T follicular helper cell (primary cell): ENCODE measurements at regions not wholly inside any gene's neighbourhood (a gene's known extent, or its start where the extent isn't known, plus 50 kb on each side); places are given as distances from the start of the nearest gene placed in this dataset.
"Not testable (repeated sequence)": the region's sequence is repeated elsewhere in the genome, so short reads cannot be mapped to it uniquely, and the experiment has no call there.

ENCODE experiments used
- DNase-seq: peaks from one replicate; pipeline ENCODE4 v3.0.0-alpha.2; 2020; ENCODE audit warnings: low read depth

GRCh38 chr15:39029741-39030140, 465.1 kb upstream of the RASGRP1 start:
- no peak for DNase-seq

GRCh38 chr15:39030291-39031070, 465.9 kb upstream of the RASGRP1 start:
- no peak for DNase-seq

DNA sequence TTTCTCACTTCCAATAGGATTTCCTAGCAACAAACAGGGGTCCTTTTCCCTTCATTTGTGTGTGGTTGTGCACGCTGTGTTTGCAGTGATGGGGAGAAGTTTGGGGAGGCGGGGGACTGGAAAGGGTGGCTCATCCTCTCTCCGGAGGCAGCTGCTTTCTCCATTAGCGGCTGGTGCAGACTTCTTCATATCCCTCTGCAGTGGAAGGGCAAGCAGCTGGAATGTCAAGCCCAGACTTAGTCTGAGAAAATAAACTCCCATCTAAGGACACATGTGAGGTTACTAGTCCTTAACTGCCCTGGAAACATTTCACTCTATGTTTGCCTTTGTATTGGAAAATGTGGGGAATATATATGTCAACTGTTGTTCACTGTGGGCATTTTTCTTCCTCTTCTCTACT, 467.0 kb upstream of the RASGRP1 start:
- no peak for DNase-seq

DNA sequence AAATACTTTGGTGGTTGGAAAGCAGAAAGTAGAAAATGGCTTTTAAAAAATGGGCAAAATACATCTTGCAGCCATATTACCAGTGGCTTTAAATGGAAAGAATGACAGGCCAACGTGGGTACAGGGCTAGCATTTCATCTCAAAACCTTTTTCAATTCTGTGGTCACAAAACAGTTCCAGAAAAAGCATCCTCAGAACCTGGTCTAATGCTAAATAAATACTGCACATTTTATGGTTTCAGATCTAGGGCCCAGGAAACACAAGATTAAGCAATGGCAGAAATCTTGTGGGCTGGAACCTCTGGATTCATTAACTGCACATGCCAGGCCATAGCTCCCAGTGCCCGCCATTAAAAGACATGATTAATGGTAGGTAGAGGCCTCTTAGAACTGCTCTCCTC, 470.2 kb upstream of the RASGRP1 start:
- DNase-seq: no peak

DNA sequence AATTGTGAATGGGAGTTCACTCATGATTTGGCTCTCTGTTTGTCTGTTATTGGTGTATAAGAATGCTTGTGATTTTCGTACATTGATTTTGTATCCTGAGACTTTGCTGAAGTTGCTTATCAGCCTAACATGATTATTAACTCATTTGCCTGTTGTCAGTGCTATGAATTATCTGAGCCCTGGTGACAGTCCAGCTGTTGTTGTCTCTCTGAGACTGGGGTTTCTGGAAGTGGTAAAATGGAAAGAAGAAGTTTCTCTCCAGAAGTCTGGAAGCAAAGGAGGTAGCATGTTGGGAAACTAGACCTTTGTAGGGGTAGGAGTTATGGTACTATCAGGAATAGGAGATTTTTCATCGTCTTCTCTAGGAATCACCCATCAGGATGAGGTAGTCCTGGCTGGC, 473.0 kb upstream of the RASGRP1 start:
- DNase-seq: not testable (repeated sequence)

DNA sequence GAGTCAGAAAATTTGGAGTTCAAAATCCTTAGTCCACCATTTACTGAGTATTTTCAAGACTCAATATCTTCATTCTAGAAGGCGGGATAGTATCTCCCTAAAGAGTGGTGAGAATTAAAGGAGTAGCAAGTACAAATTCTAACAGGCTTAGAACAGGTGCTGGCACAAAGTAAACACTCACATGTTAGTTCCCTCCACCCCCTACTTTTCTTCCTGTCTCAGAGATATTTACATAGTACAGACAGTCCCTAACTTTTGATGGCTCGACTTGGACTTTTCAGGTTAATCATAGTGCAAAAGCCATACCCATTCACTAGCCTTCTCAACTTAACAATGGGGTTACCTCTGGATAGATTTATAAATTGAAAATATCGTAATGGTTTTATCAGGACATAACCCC, 476.2 kb upstream of the RASGRP1 start:
- no peak for DNase-seq

DNA sequence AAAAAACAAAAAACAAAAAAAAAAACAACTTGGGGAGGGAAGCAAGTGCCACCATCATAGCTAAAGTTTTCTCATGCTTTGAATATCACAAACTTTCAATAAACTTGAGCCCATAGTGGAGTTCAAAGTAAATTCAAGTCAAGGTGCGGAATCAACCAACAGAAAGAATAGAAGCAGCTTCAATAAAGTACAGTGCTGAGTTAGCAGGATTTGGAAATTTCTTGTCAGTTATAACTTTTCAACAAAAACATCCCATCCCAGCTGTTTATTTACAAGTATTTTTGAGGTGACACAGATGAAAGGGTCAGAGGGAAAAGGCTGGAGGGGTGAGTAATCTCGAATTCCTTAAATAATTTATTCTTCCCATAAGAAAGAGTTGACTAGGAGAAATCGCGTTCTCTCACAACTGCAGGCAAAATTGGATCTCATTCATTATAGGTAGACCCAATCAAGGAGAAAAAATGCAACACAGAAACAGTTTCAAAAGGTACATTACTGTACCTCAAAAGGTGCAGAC, 477.4 kb upstream of the RASGRP1 start:
- no peak for DNase-seq

DNA sequence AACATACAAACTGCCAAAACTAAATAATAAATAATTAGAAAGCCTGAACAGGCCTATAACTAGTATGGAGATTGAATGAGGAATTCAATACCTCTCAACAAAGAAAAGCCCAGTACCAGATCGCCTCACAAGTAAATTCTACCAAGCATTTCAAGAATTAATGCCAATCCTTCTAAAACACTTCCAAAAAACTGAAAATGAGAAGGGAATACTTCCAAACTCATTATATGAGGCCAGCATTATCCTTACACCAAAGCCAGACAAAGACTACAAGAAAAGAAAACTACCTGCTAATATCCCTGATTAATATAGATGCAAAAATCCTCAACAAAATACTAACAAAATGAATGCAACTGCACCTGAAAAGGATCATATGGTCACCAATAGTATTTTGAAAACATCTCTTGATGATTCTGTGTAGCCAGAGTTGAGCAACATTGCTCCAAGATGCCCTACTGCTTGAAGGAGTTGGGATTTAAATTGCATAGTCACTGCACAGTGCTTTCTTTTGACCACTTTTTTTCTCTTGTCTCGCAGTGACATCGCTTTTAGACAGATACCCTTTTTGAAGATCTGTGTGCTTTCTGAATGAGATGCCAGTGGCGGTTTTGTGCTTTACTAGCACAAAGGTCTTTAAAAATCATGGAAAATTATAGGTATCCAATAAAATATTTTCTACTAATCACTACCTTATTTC, 487.2 kb upstream of the RASGRP1 start:
- no peak for DNase-seq

DNA sequence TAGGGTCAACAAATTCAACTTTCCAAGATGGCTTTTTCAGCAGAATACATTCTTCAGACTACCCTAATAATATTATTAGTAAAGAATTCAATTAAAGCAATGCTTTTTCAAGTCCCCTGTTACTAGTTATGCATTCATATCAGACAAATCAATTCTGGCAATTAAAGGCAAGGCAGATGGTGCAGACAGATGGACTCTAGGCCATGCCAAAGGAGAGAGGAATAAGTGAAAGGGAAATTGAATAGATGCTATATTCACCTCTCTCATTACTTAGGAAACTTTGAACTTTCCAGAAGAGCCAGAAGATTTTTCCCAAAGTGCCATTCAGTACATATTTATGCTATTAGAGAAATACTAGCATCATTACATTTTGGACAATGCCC, 487.7 kb upstream of the RASGRP1 start:
- DNase-seq: no peak

GRCh38 chr15:39053480-39053879, 488.9 kb upstream of the RASGRP1 start:
- no peak for DNase-seq

GRCh38 chr15:39054128-39054732, 489.6 kb upstream of the RASGRP1 start:
- no peak for DNase-seq

- DNase-seq: no peak
Observed at GRCh38 chr15:39056357-39056756, 491.7 kb upstream of the RASGRP1 start.

DNA sequence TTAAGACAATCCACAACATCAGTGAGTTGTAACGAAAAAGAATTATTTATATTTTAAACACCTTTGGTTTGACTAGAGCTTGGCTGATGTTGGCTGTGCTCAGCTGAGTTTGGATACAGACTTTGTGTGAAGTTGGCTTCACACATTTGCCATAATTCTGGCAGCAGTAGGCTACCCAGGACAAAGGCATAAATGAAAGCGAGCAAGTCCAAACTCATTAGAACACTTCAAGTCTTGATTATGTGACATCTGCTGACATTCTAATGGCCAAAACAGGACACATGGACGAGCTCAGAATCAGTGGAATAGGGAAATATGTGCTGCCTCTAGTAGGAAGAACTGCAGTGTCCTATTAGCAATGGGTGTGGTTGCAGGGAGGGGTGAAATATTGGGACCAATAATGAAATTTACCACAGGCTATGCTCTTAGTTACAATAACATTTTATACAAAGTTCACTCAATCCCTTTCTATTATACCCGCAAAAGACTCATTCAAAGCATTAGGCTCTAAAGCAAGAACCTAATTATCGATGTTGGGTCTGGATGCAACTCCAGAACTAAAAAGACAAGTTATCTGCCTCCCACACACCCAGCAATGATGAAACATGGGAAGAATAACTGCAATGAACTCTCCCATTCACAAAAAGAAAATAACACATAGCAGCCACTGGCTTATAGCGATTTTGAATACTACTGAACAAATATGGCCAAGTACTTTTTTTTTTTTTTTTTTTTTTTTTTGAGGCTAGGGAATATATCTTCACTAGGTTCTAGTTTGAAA, 493.9 kb upstream of the RASGRP1 start:
- no peak for DNase-seq

GRCh38 chr15:39059917-39060316, 495.3 kb upstream of the RASGRP1 start:
- DNase-seq: no peak

DNA sequence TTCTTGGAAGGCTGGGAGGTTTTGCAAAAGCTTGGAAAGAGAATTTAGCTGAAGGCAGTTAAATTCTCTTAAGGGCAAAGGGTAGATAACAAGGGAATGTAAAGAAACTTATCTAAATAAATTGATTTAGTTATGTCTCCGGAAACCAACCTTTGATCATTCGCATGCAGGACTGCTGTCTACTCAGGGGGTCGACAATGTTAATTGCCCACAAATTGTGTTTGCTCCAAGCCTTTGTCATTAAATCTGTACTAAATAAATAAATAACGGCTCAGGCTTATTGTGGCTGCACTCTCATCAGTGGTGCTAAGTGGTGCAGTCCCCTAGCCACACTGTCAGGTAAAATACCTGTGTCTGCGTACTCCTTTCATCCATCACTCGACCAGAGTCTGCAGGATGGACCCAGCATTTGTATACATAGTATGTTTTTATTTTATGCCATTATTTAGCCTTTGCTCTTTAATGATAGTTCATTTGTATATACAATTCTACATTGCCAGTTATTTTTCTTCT, 497.4 kb upstream of the RASGRP1 start:
- no peak for DNase-seq

DNA sequence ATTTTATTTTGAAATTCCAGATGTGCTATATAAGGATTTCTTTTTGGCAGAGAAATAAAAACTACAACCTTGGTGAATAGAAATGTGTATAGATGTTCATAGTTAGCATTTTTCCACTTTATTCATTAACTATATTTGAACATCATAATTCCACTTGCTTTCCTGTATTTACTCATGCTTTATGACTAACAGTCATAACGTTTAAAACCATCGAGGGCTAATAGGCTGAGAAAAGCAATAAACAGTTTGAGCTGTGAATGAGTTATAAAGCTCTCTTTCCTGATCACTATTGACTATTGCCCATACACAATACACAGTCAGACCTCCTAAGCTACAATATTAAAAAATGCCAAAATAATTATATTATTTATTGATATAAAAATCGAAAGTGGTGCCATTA, 502.1 kb upstream of the RASGRP1 start:
- no peak for DNase-seq

DNA sequence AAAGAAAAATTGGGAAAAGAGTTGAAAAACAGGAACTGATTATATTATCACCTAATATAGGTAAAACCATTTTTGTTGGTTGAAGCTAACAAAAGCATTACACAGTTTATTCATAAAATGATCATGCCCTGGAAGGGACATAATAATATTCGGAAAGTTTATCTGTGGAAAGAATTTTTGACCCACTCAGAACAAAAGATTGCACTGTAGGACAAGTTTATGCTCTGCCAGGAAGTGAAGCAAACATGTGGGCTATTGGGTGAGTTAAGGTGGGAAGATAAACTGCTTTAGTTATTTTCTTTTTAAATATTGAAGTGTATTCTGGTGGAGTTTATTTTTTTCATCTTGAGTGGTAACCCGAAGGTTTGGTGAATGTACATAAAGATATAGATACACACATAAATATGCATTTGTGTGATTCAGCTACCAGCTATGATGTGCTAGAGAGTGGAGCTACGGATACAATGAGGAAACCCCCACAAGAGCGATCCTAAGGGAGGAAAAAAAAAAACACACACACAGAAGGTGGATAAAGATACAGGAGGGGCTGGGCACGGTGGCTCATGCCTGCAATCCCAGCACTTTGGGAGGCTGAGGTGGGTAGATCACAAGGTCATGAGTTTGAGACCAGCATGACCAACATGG, 506.4 kb upstream of the THBS1 start:
- no peak for DNase-seq

DNA sequence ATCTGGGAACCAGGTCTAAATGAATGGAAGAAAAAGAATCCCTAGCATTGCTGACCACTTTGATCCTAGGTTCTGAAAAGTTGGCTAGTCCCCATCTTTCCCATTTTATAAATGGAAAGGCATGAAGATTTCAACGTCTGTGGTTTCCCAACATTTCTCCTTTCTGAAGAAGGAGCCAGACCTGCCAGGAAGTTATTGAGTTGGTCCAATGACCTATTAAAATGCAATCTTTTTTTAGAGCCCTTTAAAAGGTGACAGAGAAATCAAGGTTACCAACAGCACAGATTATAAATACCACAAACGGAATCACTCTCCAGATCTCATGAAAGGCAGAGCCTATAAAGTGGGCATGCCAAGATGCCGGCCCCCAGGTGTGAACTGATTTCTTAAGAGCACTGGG, 505.6 kb upstream of the THBS1 start:
- DNase-seq: no peak

DNA sequence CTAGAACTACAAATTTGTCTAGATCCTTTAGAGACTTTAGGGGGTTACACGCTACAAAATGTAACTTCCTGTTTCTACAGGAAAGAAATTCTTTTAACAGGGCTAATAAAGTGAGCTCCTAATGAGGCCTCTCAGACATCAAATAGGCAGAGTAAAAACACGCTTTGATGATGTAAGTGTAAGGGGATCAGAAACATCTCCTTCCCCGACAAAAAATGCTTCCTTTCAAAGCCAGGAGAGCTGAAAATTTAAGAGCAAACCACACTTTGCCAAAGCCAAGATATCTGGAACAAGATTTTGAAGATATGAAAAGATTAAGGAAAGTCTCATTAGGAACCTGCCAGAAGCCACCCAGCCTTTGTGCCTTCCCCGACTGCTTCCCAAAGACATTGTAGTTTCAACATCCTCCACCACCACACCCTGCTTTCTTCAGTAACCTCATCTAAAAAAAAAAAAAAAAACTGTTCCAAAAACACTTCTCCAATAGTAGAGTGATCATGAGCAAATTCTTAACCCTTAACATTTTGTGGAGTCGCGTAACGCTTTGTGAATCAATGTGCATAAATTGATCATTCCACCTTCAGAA, 505.0 kb upstream of the THBS1 start:
- no peak for DNase-seq

- DNase-seq: no peak
Observed at GRCh38 chr15:39078026-39078425, 502.9 kb upstream of the THBS1 start.

GRCh38 chr15:39079296-39079847, 501.5 kb upstream of the THBS1 start:
- no peak for DNase-seq
